Gastroesophageal sphincter (tissue), 3 donors: ENCODE measurements at regions not wholly inside any gene's neighbourhood (a gene's known extent, or its start where the extent isn't known, plus 50 kb on each side); places are given as distances from the start of the nearest gene placed in this dataset.

Source experiments
- CTCF ChIP-seq, 4 experiments: fragments of 200-600 bp in 2 of 4; fragments of 450-650 bp in 2 of 4; sonication (generic) in 1 of 4; IDR thresholded peaks; one replicate each; pipeline ENCODE4 v1.5.1; 2017 to 2019; ENCODE audit warnings: antibody characterized with exemption in 4 of 4, mild to moderate bottlenecking in 2 of 4, moderate library complexity in 2 of 4
- POLR2AphosphoS5 ChIP-seq: sonication (generic); formaldehyde crosslinking; IDR thresholded peaks from one replicate; pipeline ENCODE4 v1.6.1; 2017; ENCODE audit warnings: antibody characterized with exemption

- TF ChIP-seq POLR2AphosphoS5 (no peak), CTCF (IDR thresholded peaks at IDR 0.05) (no peak)
These were observed 925.1 kb upstream of the TENM4 start for GRCh38 chr11:80365980-80366379.
